ENCODE measurements at regions not wholly inside any gene's neighbourhood (a gene's known extent, or its start where the extent isn't known, plus 50 kb on each side); places are given as distances from the start of the nearest gene placed in this dataset.
A peak's percentile ranks its signal among the peaks of the same experiment; 100 is the strongest.

GRCh38 chr2:222076973-222077690, 221.7 kb downstream of the PAX3 start:
- peak; percentile 22 for DNase-seq (ENCODE audit: low read depth, low spot score)
- in situ Hi-C loops (cut with HindIII; ENCODE audit: low pct_unique_long_range_greater_than_20kb, low sequenced_read_pairs): no loop called here

DNA sequence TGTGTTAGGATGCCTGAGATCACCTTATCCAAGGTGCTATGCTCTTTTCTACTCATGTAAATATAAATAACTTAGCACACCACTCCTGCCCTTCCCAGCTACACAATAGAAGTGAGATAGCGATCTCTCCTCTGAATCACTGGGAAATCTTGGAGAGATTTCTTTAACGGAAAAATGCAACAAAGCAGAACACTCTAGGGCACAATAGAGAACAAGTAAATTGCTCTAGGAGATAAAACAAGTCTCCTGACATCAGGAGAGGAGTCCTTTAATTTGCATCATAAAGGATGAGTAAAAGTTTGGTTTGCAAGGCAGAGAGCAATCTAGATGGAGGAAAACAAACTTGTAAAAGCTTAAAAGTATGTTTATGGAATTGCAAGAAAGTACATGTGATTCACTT, 224.1 kb downstream of the PAX3 start:
- DNase-seq (ENCODE audit: low read depth, low spot score): no peak
- in situ Hi-C loops (cut with HindIII; ENCODE audit: low pct_unique_long_range_greater_than_20kb, low sequenced_read_pairs): no loop called here

GRCh38 chr2:222071911-222072310, 226.9 kb downstream of the PAX3 start:
- no peak for DNase-seq (ENCODE audit: low read depth, low spot score)
- in situ Hi-C loops (cut with HindIII; ENCODE audit: low pct_unique_long_range_greater_than_20kb, low sequenced_read_pairs): no loop called here

DNA sequence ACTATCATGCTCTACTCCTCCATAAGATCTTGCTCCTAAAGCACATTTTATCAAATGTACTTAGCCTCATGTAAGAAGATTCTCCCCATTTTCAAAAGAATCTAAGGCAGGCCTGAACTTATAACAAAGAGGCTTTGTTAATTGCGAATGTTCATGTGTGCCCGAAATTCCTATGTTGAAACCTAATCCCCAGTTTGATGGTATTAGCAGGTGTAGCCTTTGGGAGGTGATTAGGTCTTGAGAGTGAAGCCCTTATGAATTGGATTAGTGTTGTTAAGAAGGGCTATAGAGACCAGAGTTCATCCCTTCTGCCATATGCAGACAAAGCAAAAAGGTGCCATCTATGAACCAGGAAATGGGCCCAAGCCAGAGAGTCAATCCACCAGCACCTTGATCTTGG, 234.5 kb downstream of the PAX3 start:
- DNase-seq (ENCODE audit: low read depth, low spot score): no peak
- in situ Hi-C loops (cut with HindIII; ENCODE audit: low pct_unique_long_range_greater_than_20kb, low sequenced_read_pairs): no loop called here

- DNase-seq (ENCODE audit: low read depth, low spot score): no peak
- in situ Hi-C loops (cut with HindIII; ENCODE audit: low pct_unique_long_range_greater_than_20kb, low sequenced_read_pairs): no loop called here
Measured at GRCh38 chr2:222058819-222059445, 239.9 kb downstream of the PAX3 start.

DNA sequence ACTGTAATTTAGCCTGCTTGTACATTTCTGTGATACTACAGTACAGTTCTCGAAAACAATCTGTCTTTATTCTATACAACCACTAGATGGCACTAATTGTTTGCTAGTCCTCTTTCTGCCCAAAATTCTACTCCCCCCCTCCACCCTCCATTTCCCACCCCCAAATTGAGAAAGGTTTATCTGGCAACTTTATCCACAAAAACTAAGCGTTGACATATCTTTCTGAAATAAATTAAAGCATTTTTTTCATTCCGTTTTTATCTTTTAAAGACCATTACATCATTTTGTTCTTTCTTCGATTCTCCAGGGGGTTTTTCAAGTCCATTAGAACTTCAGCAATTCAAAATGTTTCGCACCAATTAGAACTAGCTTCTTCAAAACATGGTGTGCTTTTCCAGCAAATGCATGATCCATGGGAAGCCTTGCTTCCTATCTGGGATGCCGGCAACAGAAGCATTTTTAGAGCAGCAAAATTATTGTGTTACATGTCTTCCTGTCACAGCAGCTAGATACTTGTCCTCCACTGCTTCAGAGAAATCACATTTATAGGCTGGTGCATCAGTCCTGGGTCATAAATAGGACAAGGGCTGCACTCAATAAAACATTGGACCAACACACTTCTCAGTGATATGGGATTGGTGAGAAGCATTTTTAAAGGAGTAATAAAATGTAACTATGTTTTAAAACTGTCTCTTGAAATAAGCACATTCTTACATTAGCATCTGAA, 241.3 kb downstream of the PAX3 start:
- peak; percentile 48 for DNase-seq (ENCODE audit: low read depth, low spot score)
- in situ Hi-C loops (cut with HindIII; ENCODE audit: low pct_unique_long_range_greater_than_20kb, low sequenced_read_pairs): no loop called here

GRCh38 chr2:222055328-222055727, 243.5 kb downstream of the PAX3 start:
- in situ Hi-C loops (cut with HindIII; ENCODE audit: low pct_unique_long_range_greater_than_20kb, low sequenced_read_pairs): no loop called here
- no peak for DNase-seq (ENCODE audit: low read depth, low spot score)

DNA sequence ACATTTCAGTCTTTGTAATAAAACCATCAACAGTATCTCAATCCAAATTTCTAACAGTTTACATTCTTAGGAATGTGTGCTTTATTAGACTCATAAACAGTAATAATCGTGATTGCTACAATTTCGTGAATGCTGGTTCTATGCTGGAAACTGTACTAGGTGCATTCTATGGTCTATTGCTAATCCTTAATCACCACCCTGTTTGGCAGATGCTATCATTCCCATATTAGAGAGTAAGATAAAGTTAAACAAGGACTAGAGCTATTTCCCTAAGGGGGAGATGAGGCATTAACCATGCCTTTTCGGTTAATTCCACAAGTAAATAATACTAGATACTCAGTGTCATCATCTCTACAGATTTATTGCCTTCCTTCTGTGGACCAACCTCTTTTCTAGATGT, 244.0 kb downstream of the PAX3 start:
- in situ Hi-C loops (cut with HindIII; ENCODE audit: low pct_unique_long_range_greater_than_20kb, low sequenced_read_pairs): no loop called here

DNA sequence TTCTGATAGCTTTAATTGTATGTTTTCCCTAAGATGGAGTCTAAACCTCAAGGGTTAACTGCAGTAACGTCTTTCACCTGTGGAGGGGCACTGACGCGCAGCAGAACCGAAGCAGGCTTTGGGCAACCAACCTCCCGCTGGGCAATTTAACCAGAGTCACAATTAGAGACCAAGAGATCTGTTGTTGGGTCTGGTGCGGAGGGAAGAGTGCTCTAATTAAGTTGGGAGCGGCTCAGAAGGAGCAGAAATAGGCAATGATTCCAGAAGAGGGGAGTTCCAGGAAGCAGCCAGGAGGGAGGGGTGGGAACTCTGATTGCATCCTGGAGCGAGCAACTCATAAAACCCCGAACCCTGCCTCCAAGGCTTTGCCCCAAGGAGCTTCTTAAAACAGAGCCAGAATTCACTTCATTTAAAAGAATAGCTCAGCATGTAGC, 245.8 kb downstream of the PAX3 start:
- DNase-seq (ENCODE audit: low read depth, low spot score): peak; percentile 51
- in situ Hi-C loops (cut with HindIII; ENCODE audit: low pct_unique_long_range_greater_than_20kb, low sequenced_read_pairs): no loop called here

More for the DNA sequence above, 244.0 kb downstream of the PAX3 start:
- DNase-seq (ENCODE audit: low read depth, low spot score): no peak

- in situ Hi-C loops (cut with HindIII; ENCODE audit: low pct_unique_long_range_greater_than_20kb, low sequenced_read_pairs): no loop called here
- DNase-seq (ENCODE audit: low read depth, low spot score): no peak
Measured at GRCh38 chr2:222050981-222051380, 247.8 kb downstream of the PAX3 start.

GRCh38 chr2:222049946-222050345, 248.9 kb downstream of the PAX3 start:
- DNase-seq (ENCODE audit: low read depth, low spot score): no peak
- in situ Hi-C loops (cut with HindIII; ENCODE audit: low pct_unique_long_range_greater_than_20kb, low sequenced_read_pairs): loop anchor here (25.0 kb wide), 1 partner anchor 512 kb away; no protein-coding TSS in a partner anchor

DNA sequence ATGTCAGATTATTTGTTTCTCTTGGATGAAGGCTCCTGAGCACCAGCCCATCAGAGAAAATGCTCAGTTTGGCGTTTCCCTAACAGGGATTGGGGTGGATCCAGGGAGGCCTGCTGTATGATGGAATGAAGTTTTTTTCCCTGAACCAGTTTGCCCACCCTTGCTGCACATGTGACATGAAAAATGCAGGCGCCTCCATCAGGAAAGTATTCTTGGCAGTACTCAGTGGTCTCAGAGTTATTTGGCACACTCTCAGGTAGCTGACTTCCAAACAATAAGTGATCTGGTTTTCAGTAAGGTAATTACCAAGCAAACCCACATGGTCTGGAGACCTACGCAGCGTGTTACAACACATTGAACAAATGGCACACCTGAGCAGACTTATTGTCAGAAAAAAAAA, 254.9 kb downstream of the PAX3 start:
- in situ Hi-C loops (cut with HindIII; ENCODE audit: low pct_unique_long_range_greater_than_20kb, low sequenced_read_pairs): loop anchor here (25.0 kb wide), 1 partner anchor 518 kb away; no protein-coding TSS in a partner anchor
- DNase-seq (ENCODE audit: low read depth, low spot score): no peak

DNA sequence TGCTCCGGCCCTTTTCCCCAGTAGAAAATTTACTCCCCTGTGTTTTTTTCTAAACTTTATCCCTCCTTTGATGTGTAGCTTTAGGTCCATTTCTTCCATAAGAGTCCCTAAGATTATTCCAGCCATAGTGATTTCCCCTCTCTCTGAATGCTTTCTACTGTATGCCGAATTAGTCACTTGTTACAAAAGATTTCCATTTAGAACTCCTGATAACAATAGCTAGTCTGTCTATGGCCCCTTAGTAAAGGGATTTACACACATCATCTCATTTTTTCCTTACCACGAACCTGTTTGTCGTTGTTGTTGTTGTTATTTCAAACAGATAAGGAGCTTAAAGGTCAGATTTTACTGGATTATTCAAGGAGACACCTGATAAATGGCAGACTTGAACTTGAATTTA, 256.1 kb downstream of the PAX3 start:
- DNase-seq (ENCODE audit: low read depth, low spot score): peak; percentile 81
- in situ Hi-C loops (cut with HindIII; ENCODE audit: low pct_unique_long_range_greater_than_20kb, low sequenced_read_pairs): loop anchor here (25.0 kb wide), 1 partner anchor 520 kb away; no protein-coding TSS in a partner anchor

DNA sequence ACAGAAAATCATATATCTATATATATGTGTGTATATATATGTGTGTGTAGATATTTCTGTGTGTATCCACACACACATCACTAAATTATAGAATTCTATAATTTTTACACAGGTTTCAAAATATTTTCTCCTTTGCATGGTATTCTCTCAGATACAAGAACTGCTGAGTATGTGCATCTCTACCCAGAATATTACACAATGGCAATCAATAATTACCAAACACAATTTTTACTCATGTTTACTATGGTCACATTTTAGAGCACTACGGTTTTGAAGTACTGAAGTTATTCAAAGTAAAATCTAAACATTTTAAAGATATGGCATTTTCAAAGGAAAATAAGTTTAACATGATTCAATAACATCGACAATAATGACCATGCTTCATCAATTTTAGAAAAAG, 258.5 kb downstream of the PAX3 start:
- in situ Hi-C loops (cut with HindIII; ENCODE audit: low pct_unique_long_range_greater_than_20kb, low sequenced_read_pairs): loop anchor here (25.0 kb wide), 1 partner anchor 522 kb away; no protein-coding TSS in a partner anchor
- no peak for DNase-seq (ENCODE audit: low read depth, low spot score)

DNA sequence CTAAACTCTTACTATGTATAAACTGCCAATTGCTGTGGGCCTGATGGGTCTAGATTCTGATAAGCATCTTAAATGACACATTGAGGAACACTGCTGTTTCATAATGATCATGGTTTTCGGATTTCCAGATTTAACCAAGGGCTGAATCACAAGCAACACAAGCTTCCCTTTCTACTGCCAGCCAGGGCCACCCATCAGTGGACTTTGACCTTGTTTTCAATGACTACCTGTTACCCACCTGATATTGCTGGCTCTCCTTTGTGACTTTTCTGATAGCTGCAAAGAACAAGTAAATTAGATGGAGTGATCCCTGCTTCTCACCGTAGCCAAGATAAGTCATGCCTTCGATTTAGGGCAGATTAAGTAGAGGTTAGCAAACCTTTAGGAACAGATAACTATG, 259.0 kb downstream of the PAX3 start:
- in situ Hi-C loops (cut with HindIII; ENCODE audit: low pct_unique_long_range_greater_than_20kb, low sequenced_read_pairs): loop anchor here (25.0 kb wide), 1 partner anchor 522 kb away; no protein-coding TSS in a partner anchor
- DNase-seq (ENCODE audit: low read depth, low spot score): no peak

DNA sequence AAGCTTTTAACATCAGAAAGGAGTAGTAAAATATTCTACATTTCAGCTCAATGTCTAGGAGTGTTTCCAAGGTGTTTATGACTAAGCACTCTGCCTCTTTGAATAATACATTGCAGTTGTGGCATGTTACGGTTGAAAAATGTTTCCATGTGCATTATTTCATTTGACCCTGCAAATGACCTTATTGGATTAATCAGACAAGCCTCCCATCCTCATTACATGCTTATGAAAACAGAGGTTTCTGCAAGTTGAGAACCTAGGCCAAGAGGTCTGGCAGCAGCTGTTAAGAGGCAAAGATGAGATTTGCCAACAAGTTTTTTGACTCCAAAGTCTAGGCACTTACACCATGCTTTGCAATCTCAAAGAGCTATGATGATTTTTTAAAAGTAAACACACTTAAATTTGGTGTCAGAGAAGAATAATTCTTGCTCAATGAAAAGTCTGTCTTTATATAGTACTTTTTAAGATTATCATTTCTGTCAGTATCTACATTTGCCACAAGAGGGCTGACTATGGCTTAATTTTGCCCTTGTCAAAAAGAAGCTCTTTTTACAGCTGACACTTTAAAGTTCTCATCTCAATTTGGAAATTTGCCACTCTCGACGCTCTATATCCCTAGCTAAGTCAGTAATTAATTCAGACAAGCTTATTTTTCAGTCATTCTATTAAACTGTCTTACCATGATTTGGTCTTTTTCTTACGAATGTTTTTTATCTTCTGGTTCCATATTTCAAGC, 260.6 kb downstream of the PAX3 start:
- in situ Hi-C loops (cut with HindIII; ENCODE audit: low pct_unique_long_range_greater_than_20kb, low sequenced_read_pairs): loop anchor here (25.0 kb wide), 1 partner anchor 524 kb away; no protein-coding TSS in a partner anchor
- DNase-seq (ENCODE audit: low read depth, low spot score): peak; percentile 51

- DNase-seq (ENCODE audit: low read depth, low spot score): no peak
- in situ Hi-C loops (cut with HindIII; ENCODE audit: low pct_unique_long_range_greater_than_20kb, low sequenced_read_pairs): loop anchor here (25.0 kb wide), 1 partner anchor 525 kb away; no protein-coding TSS in a partner anchor
Measured at GRCh38 chr2:222037211-222037610, 261.6 kb downstream of the PAX3 start.

DNA sequence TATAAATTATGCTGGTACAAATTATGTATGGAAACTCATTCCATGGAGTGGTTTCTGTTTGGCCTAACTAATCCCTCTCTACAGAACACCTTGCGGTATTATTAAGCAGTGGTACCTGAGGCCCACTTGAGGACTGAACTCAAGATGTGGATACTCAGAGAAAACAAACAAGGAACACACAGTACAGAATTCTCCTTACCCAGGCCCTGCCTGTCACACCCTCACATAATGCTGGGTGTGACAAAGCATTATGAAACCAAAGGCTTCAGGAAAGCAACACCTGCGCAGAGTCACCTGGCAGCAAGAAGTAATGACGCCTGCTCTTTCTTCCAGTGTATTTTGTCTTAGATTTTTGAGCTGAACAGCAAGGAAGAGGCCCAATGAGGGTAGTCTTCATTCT, 264.7 kb downstream of the PAX3 start:
- in situ Hi-C loops (cut with HindIII; ENCODE audit: low pct_unique_long_range_greater_than_20kb, low sequenced_read_pairs): loop anchor here (25.0 kb wide), 1 partner anchor 528 kb away; no protein-coding TSS in a partner anchor
- no peak for DNase-seq (ENCODE audit: low read depth, low spot score)
